ENCODE measurements at regions not wholly inside any gene's neighbourhood (a gene's known extent, or its start where the extent isn't known, plus 50 kb on each side); places are given as distances from the start of the nearest gene placed in this dataset.
A peak's percentile ranks its signal among the peaks of the same experiment; 100 is the strongest.
"Not testable (repeated sequence)": the region's sequence is repeated elsewhere in the genome, so short reads cannot be mapped to it uniquely, and the experiment has no call there.

- peak; percentile 9 for DNase-seq
Measured at GRCh38 chr17:22507823-22508222, 815.5 kb downstream of the KCNJ18 start.

DNA sequence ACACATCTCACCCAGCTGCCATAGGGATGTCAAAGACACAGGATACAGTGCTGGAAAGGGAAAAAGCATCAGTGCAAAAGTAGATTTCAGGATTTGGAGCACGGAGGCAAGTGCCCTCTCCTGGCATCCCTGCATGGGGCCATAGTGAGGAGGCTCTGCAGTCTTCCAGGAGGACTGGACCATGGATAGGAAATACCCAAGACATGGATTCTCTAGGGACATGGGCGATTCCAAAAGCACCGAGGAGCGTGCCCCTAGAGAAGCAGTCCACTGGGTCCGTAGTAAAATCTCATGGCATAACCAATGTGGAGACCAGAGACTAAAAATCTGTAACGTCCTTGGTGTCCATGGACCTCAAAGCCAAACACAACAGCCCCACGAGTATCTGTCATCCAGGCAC, 818.2 kb downstream of the KCNJ18 start:
- no peak for DNase-seq

DNA sequence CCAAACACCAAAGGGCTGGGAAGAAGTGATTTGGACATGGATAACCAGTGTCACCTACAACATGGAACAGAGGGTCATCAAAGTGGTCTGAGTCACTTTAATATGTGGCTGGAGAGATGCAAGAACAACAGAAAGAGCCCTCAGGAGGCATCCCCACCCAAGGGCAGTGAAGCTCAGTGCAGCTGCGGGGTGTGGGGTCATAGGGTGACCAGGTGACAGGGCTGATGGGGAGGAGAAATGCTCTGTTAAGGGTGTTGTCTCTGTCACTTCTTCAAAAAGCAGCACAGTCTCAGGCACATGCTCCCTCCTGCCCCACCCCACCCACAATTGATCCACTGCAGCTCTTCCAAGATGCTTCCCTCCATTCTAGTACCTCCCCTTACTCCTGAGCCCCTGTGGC, 819.1 kb downstream of the KCNJ18 start:
- no peak for DNase-seq

- DNase-seq = no peak
Measured at GRCh38 chr17:22512057-22512456, 819.7 kb downstream of the KCNJ18 start.

GRCh38 chr17:22512506-22512905, 820.2 kb downstream of the KCNJ18 start:
- no peak for DNase-seq

GRCh38 chr17:22512997-22513538, 820.7 kb downstream of the KCNJ18 start:
- no peak for DNase-seq

DNA sequence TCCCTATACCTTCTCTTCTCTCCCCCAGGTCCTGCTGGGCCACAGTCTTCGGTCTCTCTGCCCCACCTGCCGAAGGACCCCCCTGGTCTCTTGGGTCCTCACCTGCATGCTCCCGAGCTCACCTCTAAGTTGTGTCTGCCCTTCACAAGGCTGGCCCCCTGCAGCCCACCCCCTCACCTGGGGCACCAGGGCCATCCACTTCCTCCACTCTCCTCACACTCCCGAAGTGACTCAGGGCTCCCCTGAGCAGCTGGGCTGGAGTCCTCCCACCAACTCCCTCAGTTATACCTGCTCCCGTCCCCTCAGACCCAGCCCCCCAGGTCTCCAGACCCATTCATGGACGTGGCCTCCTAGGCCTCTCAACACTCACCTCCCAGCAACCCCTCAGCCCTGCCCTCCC, 822.0 kb downstream of the KCNJ18 start:
- no peak for DNase-seq

DNA sequence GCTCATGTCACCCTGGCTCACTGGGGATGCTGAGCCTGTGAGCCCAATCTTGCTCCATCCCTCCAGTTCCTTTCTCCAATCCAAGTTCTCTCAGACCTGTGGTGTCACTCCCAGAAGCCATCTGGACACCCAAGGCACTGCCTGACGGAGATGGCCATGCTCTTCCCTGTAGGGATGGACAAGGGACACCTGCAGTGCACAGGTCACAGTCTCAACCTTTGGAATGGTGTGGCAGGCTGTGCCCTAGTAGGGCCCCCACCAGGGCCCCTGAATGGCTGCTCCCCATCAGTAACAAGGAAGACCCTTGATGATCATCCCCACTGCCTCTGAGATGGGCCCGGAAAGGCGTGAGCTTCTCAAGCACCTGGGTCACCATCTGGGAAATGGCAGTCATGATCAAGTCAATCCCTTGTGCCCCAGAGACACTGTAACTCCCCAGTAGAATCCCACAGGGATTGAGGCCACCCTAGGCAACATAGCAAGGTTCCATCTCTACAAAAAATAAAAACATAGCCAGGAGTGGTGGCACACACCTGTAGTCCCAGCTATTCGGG, 822.5 kb downstream of the KCNJ18 start:
- no peak for DNase-seq

- no peak for DNase-seq
Measured at GRCh38 chr17:22515599-22515998, 823.3 kb downstream of the KCNJ18 start.

GRCh38 chr17:22516861-22517636, 824.7 kb downstream of the KCNJ18 start:
- DNase-seq = no peak

- DNase-seq = no peak
Measured at GRCh38 chr17:22517716-22518115, 825.4 kb downstream of the KCNJ18 start.

DNA sequence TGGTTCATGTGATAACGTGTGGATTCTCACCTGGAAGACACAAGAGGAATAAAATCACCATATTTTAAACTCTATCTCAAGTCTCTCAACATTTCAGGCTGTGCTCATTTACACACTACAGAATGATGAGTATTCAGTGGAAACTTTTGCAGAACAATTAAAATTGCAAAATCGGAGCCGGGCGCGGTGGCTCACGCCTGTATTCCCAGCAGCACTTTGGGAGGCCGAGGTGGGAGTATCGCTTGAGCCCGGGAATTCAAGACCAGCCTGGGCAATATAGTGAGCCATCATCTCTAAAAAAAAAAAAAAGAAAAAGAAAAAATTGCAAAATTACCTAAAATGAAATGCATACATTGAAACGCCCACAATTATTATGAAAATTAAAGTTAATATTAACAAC, 825.9 kb downstream of the KCNJ18 start:
- no peak for DNase-seq

- DNase-seq = not testable (repeated sequence)
Measured at GRCh38 chr17:22548873-22549272, 856.5 kb downstream of the KCNJ18 start.

DNA sequence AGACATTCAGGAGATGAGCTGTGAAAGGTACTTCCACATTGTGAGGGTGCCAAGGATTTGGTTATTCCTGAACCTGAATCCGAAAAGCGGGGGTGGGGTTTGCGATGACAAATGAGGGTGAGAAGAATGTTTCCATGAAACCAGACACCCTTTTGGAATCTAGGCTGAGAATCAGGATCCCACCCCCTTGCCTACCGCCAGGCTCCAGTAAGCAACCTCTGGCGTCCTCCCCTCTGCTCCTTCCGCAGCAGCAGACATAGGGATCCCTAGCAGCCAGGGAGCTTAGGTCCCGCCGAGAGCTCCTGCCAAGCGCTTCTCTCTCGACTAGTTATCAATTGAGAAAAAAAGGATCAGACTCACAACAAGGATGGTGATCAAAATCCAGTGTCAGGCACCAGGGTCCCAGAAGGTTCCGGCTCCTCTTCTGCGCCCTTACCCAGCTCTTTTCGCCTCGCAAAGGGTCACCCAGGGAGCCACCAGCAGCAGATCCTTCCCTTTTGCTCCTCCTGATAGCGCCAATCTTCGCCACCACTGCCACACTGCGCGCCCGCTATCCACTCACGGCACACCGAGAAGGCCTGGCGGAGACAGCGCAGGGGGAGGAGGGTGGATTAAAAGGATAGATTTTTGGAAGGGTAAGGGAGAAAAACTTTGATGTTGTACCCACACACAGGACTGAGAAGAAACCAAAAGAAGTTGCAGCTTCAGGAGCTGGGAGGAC, 859.5 kb downstream of the KCNJ18 start:
- not testable (repeated sequence) for DNase-seq

DNA sequence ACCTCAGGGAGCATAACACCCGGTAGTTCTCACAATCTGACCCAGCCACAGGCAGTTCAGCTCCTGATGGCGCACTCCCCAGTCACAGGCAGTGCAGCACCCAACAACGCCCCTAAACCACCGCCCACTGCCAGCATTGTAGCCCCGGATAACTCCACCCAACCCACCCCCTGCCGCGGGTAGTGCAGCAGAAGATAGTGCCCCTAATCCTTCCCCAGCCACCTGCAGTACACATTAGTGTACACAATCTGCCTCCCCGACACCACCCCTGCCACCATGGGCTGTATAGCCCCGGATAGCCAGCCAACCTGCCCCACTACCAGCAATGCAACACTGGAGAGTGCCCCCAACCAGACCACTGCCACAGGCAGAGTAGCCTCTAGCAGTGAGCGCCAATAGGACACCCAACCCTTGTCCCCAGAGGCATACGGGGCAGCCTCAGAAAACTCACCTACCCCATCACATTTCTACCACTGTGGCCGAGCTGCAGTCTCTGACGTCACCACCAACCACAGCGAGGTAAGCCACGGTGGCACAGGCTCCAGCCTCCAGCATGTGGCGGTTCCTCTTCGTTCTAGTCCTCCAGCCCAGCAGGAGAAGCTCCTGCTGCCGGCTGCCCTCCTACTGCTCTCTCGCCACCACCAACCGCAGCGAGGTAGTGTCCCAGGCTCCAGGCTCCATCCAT, 877.3 kb downstream of the KCNJ18 start:
- DNase-seq = no peak

DNA sequence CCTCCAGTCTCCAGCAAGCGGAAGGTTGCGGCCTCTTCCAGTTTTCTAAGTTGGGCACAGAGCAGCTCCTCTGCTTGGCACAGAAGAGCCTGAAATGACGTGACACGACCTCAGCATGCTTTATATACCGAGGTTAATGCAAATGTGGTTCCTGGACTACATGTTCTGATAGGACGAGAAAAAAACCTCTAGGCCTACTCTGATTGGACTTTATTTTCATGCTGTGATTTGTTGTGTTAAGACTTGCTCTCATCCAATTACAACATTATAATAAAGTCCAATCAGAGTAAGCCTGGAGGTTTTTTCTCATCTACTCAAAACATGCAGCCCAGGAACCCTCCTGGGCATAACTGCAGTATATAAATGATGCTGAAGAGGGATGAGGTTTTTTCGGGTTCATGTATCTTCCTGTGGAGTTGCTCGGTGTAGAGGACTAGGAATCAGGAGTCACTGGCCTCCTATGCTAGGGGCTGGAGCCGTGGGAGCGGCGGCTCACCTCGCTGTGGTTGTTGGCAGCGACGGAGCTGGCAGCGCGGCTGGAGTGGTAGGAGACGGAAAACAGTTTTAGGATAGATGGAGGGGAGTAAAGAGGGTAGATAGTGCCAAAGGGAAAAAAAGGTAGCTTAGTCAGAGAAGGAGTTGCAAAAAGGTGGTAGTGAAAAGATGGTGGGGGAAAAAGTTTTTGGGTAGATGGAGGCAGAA, 878.0 kb downstream of the KCNJ18 start:
- DNase-seq = no peak

DNA sequence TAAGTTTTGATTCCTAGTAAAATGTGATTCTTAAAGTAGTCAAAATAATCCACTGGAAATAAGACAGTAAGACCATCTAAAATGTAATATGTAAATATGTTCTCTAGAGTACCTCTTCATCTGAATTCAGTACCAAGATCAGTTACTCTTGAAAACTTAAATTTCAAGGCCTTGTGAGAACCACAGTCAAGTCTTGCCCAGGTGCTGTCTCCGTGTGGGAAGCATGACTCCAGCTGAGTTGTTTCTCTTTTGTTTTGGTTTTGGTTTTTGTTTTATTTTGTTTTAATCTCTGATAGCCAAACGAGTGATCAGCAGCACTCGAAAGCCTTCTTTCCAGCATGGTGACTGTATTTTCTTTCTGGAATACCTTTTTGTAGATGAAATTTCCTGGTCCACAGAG, 907.0 kb downstream of the KCNJ18 start:
- DNase-seq = no peak

DNA sequence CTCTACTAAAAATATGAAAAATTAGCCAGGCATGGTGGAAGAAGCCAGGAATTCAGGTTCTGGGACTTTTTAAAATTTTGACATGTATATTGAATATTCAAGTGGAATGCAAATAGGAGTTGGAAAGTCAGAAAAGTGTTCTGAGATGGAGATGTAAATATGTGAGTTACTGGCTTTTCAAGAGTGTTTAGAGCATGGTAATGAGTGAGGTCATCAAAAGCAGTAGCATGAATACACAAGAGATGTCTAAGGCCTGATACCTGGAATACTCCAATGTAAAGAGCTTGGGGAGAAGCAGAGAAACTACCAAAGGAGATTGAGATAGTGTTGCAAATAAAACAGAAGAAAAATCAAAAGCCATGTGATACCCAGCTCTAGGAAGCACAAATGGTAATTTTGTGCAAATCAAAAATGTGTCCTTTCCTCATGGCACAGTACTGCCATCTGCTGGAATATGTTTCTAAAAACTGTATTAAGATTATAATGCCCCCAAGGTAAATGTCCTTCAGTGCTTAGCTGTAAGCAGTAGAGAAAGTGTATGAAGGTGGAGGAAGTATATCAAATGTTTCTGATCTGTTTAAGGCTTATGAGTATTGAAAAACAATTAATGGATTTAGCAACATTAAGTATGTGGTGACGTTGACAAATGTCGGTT, 908.4 kb downstream of the KCNJ18 start:
- no peak for DNase-seq

All from NK-92 treated with Interleukin-12 subunit alpha and Interleukin-12 subunit beta, amount 100 ng/mL, for 24 hours (cell line).